Activated CD4-positive, alpha-beta memory T cell treated with anti-CD3 and anti-CD28 coated beads, Interleukin-2, amount 10 ng/mL, durations not matched to agents 7 days and 5 days (primary cell): ENCODE measurements at regions not wholly inside any gene's neighbourhood (a gene's known extent, or its start where the extent isn't known, plus 50 kb on each side); places are given as distances from the start of the nearest gene placed in this dataset.

Source experiments
- CTCF ChIA-PET: fragments of 350-600 bp; sonication (Branson Sonifier 250); formaldehyde crosslinking; loops from one replicate; lab custom pipeline; 2021; ENCODE audit warnings: antibody characterized with exemption, inconsistent platforms; lab: Charles Lee
- POLR2A ChIA-PET: fragments of 350-600 bp; sonication (Branson Sonifier 250); formaldehyde crosslinking; loops from one replicate; lab custom pipeline; 2021; ENCODE audit warnings: antibody characterized with exemption; lab: Charles Lee
- DNase-seq: peaks from one replicate; pipeline ENCODE4 v3.0.0-alpha.2; 2020
- H3K27ac Mint-ChIP-seq: one replicate; pipeline ENCODE4 v1.8.0; 2021; ENCODE audit warnings: mild to moderate bottlenecking, mixed read lengths
- H3K27me3 Mint-ChIP-seq: one replicate; pipeline ENCODE4 v1.8.0; 2021; ENCODE audit warnings: mixed read lengths
- H3K36me3 Mint-ChIP-seq: one replicate; pipeline ENCODE4 v1.8.0; 2021; ENCODE audit warnings: low read depth, mixed read lengths
- H3K4me1 Mint-ChIP-seq: one replicate; pipeline ENCODE4 v1.8.0; 2021; ENCODE audit warnings: mixed read lengths
- H3K4me3 Mint-ChIP-seq: one replicate; pipeline ENCODE4 v1.8.0; 2021; ENCODE audit warnings: mild to moderate bottlenecking, mixed read lengths
- H3K9me3 Mint-ChIP-seq: one replicate; pipeline ENCODE4 v1.8.0; 2021; ENCODE audit warnings: mixed read lengths

DNA sequence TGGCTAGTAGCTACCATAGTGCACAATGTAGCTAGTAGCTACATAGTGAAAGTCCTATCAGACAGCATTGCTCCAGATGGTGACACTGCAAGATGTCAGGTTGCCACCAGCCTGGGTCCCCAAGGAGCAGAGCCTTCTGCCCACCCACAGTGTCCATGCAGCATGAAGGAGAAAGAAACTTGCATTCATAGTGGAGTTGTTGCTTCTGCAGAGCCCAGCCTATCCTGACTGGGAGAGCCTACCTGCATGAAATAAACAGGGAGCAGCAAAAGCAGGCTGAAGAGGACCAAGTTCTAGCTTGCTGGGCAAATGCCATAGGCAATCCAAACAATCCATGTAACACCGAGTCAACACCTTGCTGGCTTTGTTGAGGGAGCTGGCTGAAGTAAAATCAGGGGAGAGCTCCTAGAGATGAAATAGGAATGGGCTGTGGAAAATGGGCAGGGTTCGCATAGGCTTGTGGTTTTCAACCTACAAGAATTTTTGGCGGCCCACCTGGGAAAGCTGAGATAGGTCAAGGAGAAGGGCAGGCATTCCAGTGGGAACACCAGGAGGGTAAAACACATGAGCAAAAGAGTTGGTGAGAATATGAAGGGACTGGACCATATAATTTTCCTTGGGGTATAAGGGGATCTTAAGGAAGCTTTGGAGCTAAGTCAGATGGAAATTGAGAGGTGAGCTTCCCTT lies 195.8 kb downstream of the CYP26B1 start:
- DNase-seq, result no peak
- Mint-ChIP-seq H3K9me3 (peaks cover 1% of the 10 kb centered on the region), H3K4me3 (no peak overlapping the region), H3K4me1 (no peaks in the 10 kb centered on the region), H3K27me3 (peaks cover 3% of the 10 kb centered on the region), H3K36me3 (no peaks in the 10 kb centered on the region), H3K27ac (no peak overlapping the region)
- POLR2A ChIA-PET, result no interaction called here
- CTCF ChIA-PET, result no interaction called here

- no peak overlapping the region for H3K4me3 Mint-ChIP-seq
- H3K36me3 Mint-ChIP-seq, result no peaks in the 10 kb centered on the region
- no peak overlapping the region for H3K27ac Mint-ChIP-seq
- H3K9me3 Mint-ChIP-seq, result no peaks in the 10 kb centered on the region
- H3K4me1 Mint-ChIP-seq, result no peaks in the 10 kb centered on the region
- H3K27me3 Mint-ChIP-seq, result peaks cover 3% of the 10 kb centered on the region
- CTCF ChIA-PET, result no interaction called here
- POLR2A ChIA-PET, result no interaction called here
- no peak for DNase-seq
Measured at GRCh38 chr2:71951083-71951468, 196.6 kb downstream of the CYP26B1 start.

- CTCF ChIA-PET, result interaction anchor here (1.4 kb wide), 1 partner anchor 26 kb away, joined by 4 read pairs; no protein-coding TSS in a partner anchor
- no peak for DNase-seq
- H3K4me1 Mint-ChIP-seq, result no peaks in the 10 kb centered on the region
- H3K36me3 Mint-ChIP-seq, result no peaks in the 10 kb centered on the region
- H3K27ac Mint-ChIP-seq, result no peak overlapping the region
- peaks cover 3% of the 10 kb centered on the region for H3K27me3 Mint-ChIP-seq
- no peak overlapping the region for H3K4me3 Mint-ChIP-seq
- POLR2A ChIA-PET, result no interaction called here
- no peaks in the 10 kb centered on the region for H3K9me3 Mint-ChIP-seq
Measured at GRCh38 chr2:71950256-71951082, 197.2 kb downstream of the CYP26B1 start.

DNA sequence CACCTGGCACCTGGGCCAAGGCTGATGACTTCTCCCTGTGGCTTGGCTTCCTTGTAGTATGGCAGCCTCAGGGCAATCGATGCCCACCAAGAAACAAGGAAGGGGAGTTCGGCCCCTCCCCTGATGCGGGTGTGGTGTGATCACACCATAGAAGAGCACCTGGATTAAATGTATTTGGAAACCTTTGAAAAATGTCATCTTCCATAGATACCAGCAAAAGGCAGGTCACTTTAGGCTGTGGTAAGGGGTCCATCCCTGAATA lies 198.2 kb downstream of the CYP26B1 start:
- no peaks in the 10 kb centered on the region for H3K9me3 Mint-ChIP-seq
- ChIA-PET CTCF (interaction anchor here (1.4 kb wide), 1 partner anchor 25 kb away, joined by 4 read pairs; no protein-coding TSS in a partner anchor), POLR2A (no interaction called here)
- H3K4me3 Mint-ChIP-seq, result no peak overlapping the region
- H3K36me3 Mint-ChIP-seq, result no peaks in the 10 kb centered on the region
- peaks cover 3% of the 10 kb centered on the region for H3K27me3 Mint-ChIP-seq
- DNase-seq, result no peak
- no peaks in the 10 kb centered on the region for H3K4me1 Mint-ChIP-seq
- no peak overlapping the region for H3K27ac Mint-ChIP-seq

- no peak overlapping the region for H3K4me3 Mint-ChIP-seq
- no peaks in the 10 kb centered on the region for H3K36me3 Mint-ChIP-seq
- CTCF ChIA-PET, result interaction anchor here (1.4 kb wide), 1 partner anchor 24 kb away, joined by 4 read pairs; no protein-coding TSS in a partner anchor
- H3K27me3 Mint-ChIP-seq, result no peaks in the 10 kb centered on the region
- H3K27ac Mint-ChIP-seq, result no peak overlapping the region
- no peaks in the 10 kb centered on the region for H3K4me1 Mint-ChIP-seq
- no peaks in the 10 kb centered on the region for H3K9me3 Mint-ChIP-seq
- POLR2A ChIA-PET, result no interaction called here
- no peak for DNase-seq
Measured at GRCh38 chr2:71948781-71949536, 198.7 kb downstream of the CYP26B1 start.

DNA sequence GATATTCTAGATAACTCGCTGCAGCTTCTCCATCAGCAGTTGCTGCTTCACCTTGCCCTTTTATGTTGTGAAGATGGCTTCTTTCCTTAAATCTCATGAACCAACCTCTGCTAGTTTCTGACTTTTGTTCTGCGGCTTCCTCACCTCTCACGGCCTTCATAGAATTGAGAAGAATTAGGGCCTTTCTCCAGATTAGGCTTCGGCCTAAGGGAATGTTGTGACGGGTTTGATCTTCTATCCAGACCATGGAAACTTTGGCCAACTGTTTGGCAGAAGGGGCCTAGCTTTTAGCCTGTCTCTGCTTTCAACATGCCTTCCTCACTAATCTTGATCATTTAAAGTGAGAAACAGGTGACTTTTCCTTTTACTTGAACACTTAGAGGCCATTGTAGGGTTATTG lies 199.9 kb downstream of the CYP26B1 start:
- Mint-ChIP-seq H3K36me3 (no peaks in the 10 kb centered on the region), H3K4me1 (no peaks in the 10 kb centered on the region), H3K27ac (no peak overlapping the region), H3K27me3 (no peaks in the 10 kb centered on the region), H3K9me3 (no peaks in the 10 kb centered on the region), H3K4me3 (no peak overlapping the region)
- POLR2A ChIA-PET, result no interaction called here
- DNase-seq, result no peak
- CTCF ChIA-PET, result no interaction called here

GRCh38 chr2:71945603-71945959 lies 202.1 kb downstream of the CYP26B1 start:
- Mint-ChIP-seq H3K27me3 (no peaks in the 10 kb centered on the region), H3K4me1 (no peaks in the 10 kb centered on the region), H3K4me3 (no peak overlapping the region), H3K36me3 (no peaks in the 10 kb centered on the region), H3K9me3 (no peaks in the 10 kb centered on the region), H3K27ac (no peak overlapping the region)
- no peak for DNase-seq
- ChIA-PET CTCF (no interaction called here), POLR2A (no interaction called here)

GRCh38 chr2:71944806-71945602 lies 202.7 kb downstream of the CYP26B1 start:
- ChIA-PET POLR2A (no interaction called here), CTCF (no interaction called here)
- Mint-ChIP-seq H3K36me3 (no peaks in the 10 kb centered on the region), H3K27ac (no peak overlapping the region), H3K4me1 (no peaks in the 10 kb centered on the region), H3K9me3 (no peaks in the 10 kb centered on the region), H3K4me3 (no peak overlapping the region), H3K27me3 (no peaks in the 10 kb centered on the region)
- no peak for DNase-seq

DNA sequence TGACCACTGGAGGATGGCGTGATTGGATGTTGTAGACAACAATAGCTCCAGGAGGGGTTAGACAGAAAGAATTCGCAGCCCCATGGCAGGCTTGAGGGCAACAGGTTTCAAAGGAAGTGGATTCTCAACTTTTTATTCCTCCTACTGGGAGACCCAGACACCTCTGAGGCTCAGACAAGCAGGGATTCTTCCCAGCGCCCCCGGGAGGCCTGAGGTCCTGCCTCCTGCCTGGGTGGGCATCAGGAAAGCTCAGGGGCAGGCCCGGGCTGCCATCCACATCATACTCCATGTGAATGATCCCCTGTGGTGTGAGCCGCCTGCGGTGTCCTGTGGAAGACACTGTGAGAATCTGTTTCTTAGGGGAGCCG lies 203.5 kb downstream of the CYP26B1 start:
- Mint-ChIP-seq H3K4me1 (no peaks in the 10 kb centered on the region), H3K4me3 (no peak overlapping the region), H3K27me3 (no peaks in the 10 kb centered on the region), H3K27ac (no peak overlapping the region), H3K9me3 (no peaks in the 10 kb centered on the region), H3K36me3 (no peaks in the 10 kb centered on the region)
- ChIA-PET POLR2A (no interaction called here), CTCF (no interaction called here)
- DNase-seq, result no peak

DNA sequence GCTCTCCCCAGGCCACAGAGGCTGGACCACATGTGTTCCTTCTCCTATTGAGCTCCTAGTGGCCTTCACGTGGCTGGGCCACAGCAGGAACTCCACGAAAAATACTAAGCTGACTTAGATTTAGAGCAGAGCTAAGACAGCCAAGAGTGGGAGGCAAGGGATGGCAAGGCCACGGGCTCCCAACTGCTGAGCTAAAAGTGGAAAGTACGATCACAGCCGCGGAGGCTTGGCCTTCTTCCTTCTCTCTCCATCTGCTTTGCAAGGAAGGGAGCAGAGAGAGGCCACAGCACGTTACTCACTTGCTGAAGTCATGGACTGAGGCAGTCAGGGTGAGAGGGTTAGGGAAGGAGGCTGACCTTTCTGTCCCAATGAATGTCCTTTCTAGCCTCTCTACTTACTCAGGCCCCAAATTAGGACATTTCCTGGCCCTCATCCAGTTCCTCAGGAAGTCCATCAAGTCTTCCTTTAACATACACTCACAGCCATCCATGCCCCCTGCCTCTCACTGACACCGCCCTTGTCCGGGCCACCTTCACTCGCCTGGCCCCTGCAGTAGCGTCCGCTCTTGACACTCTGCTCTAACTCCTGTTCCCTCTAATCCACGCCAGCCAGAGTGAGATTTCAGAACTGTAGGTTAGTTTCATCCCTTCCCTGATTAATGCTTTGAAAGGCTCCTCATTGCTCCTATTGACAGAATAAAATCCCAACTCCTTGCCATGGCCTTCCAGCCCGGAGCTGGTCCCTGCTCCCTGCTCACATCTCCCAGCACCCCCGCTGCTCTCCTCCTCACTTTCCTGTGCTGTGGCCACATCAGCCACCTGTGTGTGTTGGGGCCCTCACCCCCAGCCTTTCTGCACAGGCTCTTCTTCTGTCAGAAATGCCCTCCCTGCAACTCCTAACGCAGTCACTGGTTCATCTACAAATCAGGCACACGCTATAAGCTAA lies 204.2 kb downstream of the CYP26B1 start:
- Mint-ChIP-seq H3K4me3 (no peak overlapping the region), H3K27me3 (no peaks in the 10 kb centered on the region), H3K27ac (no peak overlapping the region), H3K4me1 (no peaks in the 10 kb centered on the region), H3K36me3 (no peaks in the 10 kb centered on the region), H3K9me3 (no peaks in the 10 kb centered on the region)
- ChIA-PET CTCF (no interaction called here), POLR2A (no interaction called here)
- DNase-seq, result peak; percentile 3

- H3K4me3 Mint-ChIP-seq, result no peak overlapping the region
- H3K4me1 Mint-ChIP-seq, result no peaks in the 10 kb centered on the region
- ChIA-PET POLR2A (no interaction called here), CTCF (interaction anchor here (2.2 kb wide), 1 partner anchor 18 kb away, joined by 9 read pairs; no protein-coding TSS in a partner anchor)
- peak; percentile 1 for DNase-seq
- no peaks in the 10 kb centered on the region for H3K36me3 Mint-ChIP-seq
- no peaks in the 10 kb centered on the region for H3K9me3 Mint-ChIP-seq
- no peaks in the 10 kb centered on the region for H3K27me3 Mint-ChIP-seq
- no peak overlapping the region for H3K27ac Mint-ChIP-seq
Measured at GRCh38 chr2:71941726-71942525, 205.7 kb downstream of the CYP26B1 start.
